GM19372 (cell line): ENCODE measurements at regions not wholly inside any gene's neighbourhood (a gene's known extent, or its start where the extent isn't known, plus 50 kb on each side); places are given as distances from the start of the nearest gene placed in this dataset.
"Not testable (repeated sequence)": the region's sequence is repeated elsewhere in the genome, so short reads cannot be mapped to it uniquely, and the experiment has no call there.

Source experiments
- ATAC-seq: cut with Tn5 transposase; IDR thresholded peaks from one replicate; pipeline ENCODE4 v1.9.1; 2021; ENCODE audit warnings: mild to moderate bottlenecking, low read depth, moderate library complexity; ENCODE audit not compliant: unreplicated experiment

- ATAC-seq, result no peak
Measured at GRCh38 chr5:124623265-124623664, 123.2 kb downstream of the ZNF608 start.

GRCh38 chr5:124622851-124623250 is 123.6 kb downstream of the ZNF608 start:
- ATAC-seq, result no peak

- ATAC-seq, result no peak
Measured at GRCh38 chr5:124621279-124621678, 125.2 kb downstream of the ZNF608 start.

- no peak for ATAC-seq
Measured at GRCh38 chr5:124620743-124621142, 125.7 kb downstream of the ZNF608 start.

- no peak for ATAC-seq
Measured at GRCh38 chr5:124619121-124619520, 127.3 kb downstream of the ZNF608 start.

- no peak for ATAC-seq
Measured at GRCh38 chr5:124617787-124618186, 128.7 kb downstream of the ZNF608 start.

GRCh38 chr5:124614836-124615385 is 131.5 kb downstream of the ZNF608 start:
- ATAC-seq, result no peak

- ATAC-seq, result no peak
Measured at GRCh38 chr5:124614105-124614504, 132.3 kb downstream of the ZNF608 start.

GRCh38 chr5:124613273-124613953 is 133.0 kb downstream of the ZNF608 start:
- ATAC-seq, result no peak

GRCh38 chr5:124612023-124612422 is 134.4 kb downstream of the ZNF608 start:
- no peak for ATAC-seq

GRCh38 chr5:124611262-124611661 is 135.2 kb downstream of the ZNF608 start:
- ATAC-seq, result not testable (repeated sequence)

- not testable (repeated sequence) for ATAC-seq
Measured at GRCh38 chr5:124609685-124610084, 136.8 kb downstream of the ZNF608 start.

GRCh38 chr5:124606543-124606942 is 139.9 kb downstream of the ZNF608 start:
- ATAC-seq, result no peak

GRCh38 chr5:124606093-124606492 is 140.3 kb downstream of the ZNF608 start:
- no peak for ATAC-seq

GRCh38 chr5:124605541-124605940 is 140.9 kb downstream of the ZNF608 start:
- ATAC-seq, result no peak

- no peak for ATAC-seq
Measured at GRCh38 chr5:124604419-124604818, 142.0 kb downstream of the ZNF608 start.

- no peak for ATAC-seq
Measured at GRCh38 chr5:124602925-124603650, 143.4 kb downstream of the ZNF608 start.

- ATAC-seq, result no peak
Measured at GRCh38 chr5:124599028-124599973, 147.1 kb downstream of the ZNF608 start.

- no peak for ATAC-seq
Measured at GRCh38 chr5:124596595-124597421, 149.6 kb downstream of the ZNF608 start.

- no peak for ATAC-seq
Measured at GRCh38 chr5:124593952-124594351, 152.5 kb downstream of the ZNF608 start.
